H9 (cell line): ENCODE measurements at regions not wholly inside any gene's neighbourhood (a gene's known extent, or its start where the extent isn't known, plus 50 kb on each side); places are given as distances from the start of the nearest gene placed in this dataset.

Experiments used
- DNase-seq: peaks from one replicate; pipeline ENCODE4 v3.0.0-alpha.2; 2017
- H2AFZ ChIP-seq: one replicate; pipeline ENCODE4 v1.6.1; 2013; ENCODE audit warnings: mild to moderate bottlenecking, low read length, control low read depth, moderate library complexity
- H2AK5ac ChIP-seq: 2 replicates; pipeline ENCODE4 v1.6.1; 2013; ENCODE audit warnings: low read length, control low read depth, mixed read lengths; ENCODE audit not compliant: insufficient read length
- H2BK120ac ChIP-seq: one replicate; pipeline ENCODE4 v1.6.1; 2013; ENCODE audit warnings: low read depth, mild to moderate bottlenecking, low read length, control low read depth, inconsistent platforms; ENCODE audit not compliant: poor library complexity, severe bottlenecking
- H2BK12ac ChIP-seq: 2 replicates; pipeline ENCODE4 v1.6.1; 2013; ENCODE audit warnings: low read length, control low read depth, mixed read lengths, low read depth; ENCODE audit not compliant: insufficient read length
- H2BK15ac ChIP-seq: 2 replicates; pipeline ENCODE4 v1.6.1; 2013; ENCODE audit warnings: low read depth, low read length, control low read depth
- H2BK20ac ChIP-seq: one replicate; pipeline ENCODE4 v1.6.1; 2013; ENCODE audit warnings: low read depth, mild to moderate bottlenecking, low read length, control low read depth, inconsistent platforms; ENCODE audit not compliant: poor library complexity, severe bottlenecking
- H2BK5ac ChIP-seq: 2 replicates; pipeline ENCODE4 v1.6.1; 2013; ENCODE audit warnings: low read length, control low read depth, mixed read lengths; ENCODE audit not compliant: insufficient read length
- H3K14ac ChIP-seq: 2 replicates; pipeline ENCODE4 v1.6.1; 2013; ENCODE audit warnings: low read length, control low read depth; ENCODE audit not compliant: insufficient read depth
- H3K18ac ChIP-seq: 2 replicates; pipeline ENCODE4 v1.6.1; 2013; ENCODE audit warnings: low read depth, mild to moderate bottlenecking, mixed read lengths, low read length, control low read depth; ENCODE audit not compliant: insufficient read length
- H3K23ac ChIP-seq: 2 replicates; pipeline ENCODE4 v1.6.1; 2013; ENCODE audit warnings: low read length, control low read depth, mixed read lengths, low read depth; ENCODE audit not compliant: insufficient read length
- H3K23me2 ChIP-seq: 2 replicates; pipeline ENCODE4 v1.6.1; 2013; ENCODE audit warnings: low read depth, mild to moderate bottlenecking, mixed read lengths, low read length, control low read depth; ENCODE audit not compliant: insufficient read length, poor library complexity, severe bottlenecking
- H3K27ac ChIP-seq: 2 replicates; pipeline ENCODE4 v1.5.1; 2013; ENCODE audit warnings: low read length, control low read depth, mixed read lengths, low read depth; ENCODE audit not compliant: insufficient read length
- H3K27me3 ChIP-seq: 2 replicates; pipeline ENCODE4 v1.6.1; 2013; ENCODE audit warnings: low read length, control low read depth, inconsistent platforms; ENCODE audit not compliant: insufficient read depth
- H3K4ac ChIP-seq: 2 replicates; pipeline ENCODE4 v1.6.1; 2013; ENCODE audit warnings: low read depth, mild to moderate bottlenecking, control low read depth, inconsistent platforms, low read length, moderate library complexity
- H3K4me1 ChIP-seq: 2 replicates; pipeline ENCODE4 v1.6.1; 2013; ENCODE audit warnings: low read length, control low read depth, inconsistent platforms; ENCODE audit not compliant: insufficient read depth
- H3K4me2 ChIP-seq: 2 replicates; pipeline ENCODE4 v1.6.1; 2013; ENCODE audit warnings: low read length, control low read depth, mixed read lengths; ENCODE audit not compliant: insufficient read length, insufficient read depth
- H3K56ac ChIP-seq: 2 replicates; pipeline ENCODE4 v1.6.1; 2013; ENCODE audit warnings: low read depth, mild to moderate bottlenecking, mixed read lengths, low read length, control low read depth; ENCODE audit not compliant: insufficient read length
- H3K79me1 ChIP-seq: 2 replicates; pipeline ENCODE4 v1.6.1; 2013; ENCODE audit warnings: low read depth, mild to moderate bottlenecking, moderate library complexity, low read length, control low read depth, inconsistent platforms; ENCODE audit not compliant: insufficient read depth, poor library complexity, severe bottlenecking
- H3K79me2 ChIP-seq: 2 replicates; pipeline ENCODE4 v1.6.1; 2013; ENCODE audit warnings: low read length, control low read depth, inconsistent platforms; ENCODE audit not compliant: insufficient read depth
- H3K9ac ChIP-seq: 2 replicates; pipeline ENCODE4 v1.6.1; 2013; ENCODE audit warnings: low read length, control low read depth, mixed read lengths; ENCODE audit not compliant: insufficient read length; ENCODE audit errors: extremely low read depth
- H3K9me3 ChIP-seq: one replicate; pipeline ENCODE4 v1.6.1; 2013; ENCODE audit warnings: low read depth, low read length, inconsistent platforms; ENCODE audit not compliant: control insufficient read depth
- H3T11ph ChIP-seq: one replicate; pipeline ENCODE4 v1.6.1; 2013; ENCODE audit warnings: mild to moderate bottlenecking, low read length, control low read depth, inconsistent platforms
- H4K20me1 ChIP-seq: one replicate; pipeline ENCODE4 v1.6.1; 2013; ENCODE audit not compliant: control insufficient read depth, insufficient read length, insufficient read depth
- H4K5ac ChIP-seq: 2 replicates; pipeline ENCODE4 v1.6.1; 2013; ENCODE audit warnings: low read depth, mild to moderate bottlenecking, mixed read lengths, low read length, control low read depth; ENCODE audit not compliant: insufficient read length
- H4K8ac ChIP-seq: replicated peaks from 2 replicates; pipeline ENCODE4 v1.6.1; 2013; ENCODE audit warnings: low read length, control low read depth, mixed read lengths, low read depth; ENCODE audit not compliant: insufficient read length
- H4K91ac ChIP-seq: 2 replicates; pipeline ENCODE4 v1.6.1; 2013; ENCODE audit warnings: low read depth, mild to moderate bottlenecking, moderate library complexity, mixed read lengths, low read length, control low read depth; ENCODE audit not compliant: insufficient read length
- H3K27ac Mint-ChIP-seq, 3 experiments: 2 replicates in 2 of 3; 3 replicates in 1 of 3; pipeline ENCODE4 v1.8.0; 2020 to 2021; ENCODE audit warnings: mixed read lengths in 3 of 3, mild to moderate bottlenecking in 1 of 3, moderate library complexity in 1 of 3
- H3K27me3 Mint-ChIP-seq: 2 replicates; pipeline ENCODE4 v1.8.0; 2021; ENCODE audit warnings: low read depth, mild to moderate bottlenecking, moderate library complexity, mixed read lengths
- H3K36me3 Mint-ChIP-seq, 3 experiments: 2 replicates in 2 of 3; 3 replicates in 1 of 3; pipeline ENCODE4 v1.8.0; 2020 to 2021; ENCODE audit warnings: low read depth in 3 of 3, mixed read lengths in 3 of 3; ENCODE audit not compliant: insufficient read depth in 1 of 3
- H3K4me1 Mint-ChIP-seq, 2 experiments: 2 replicates each; pipeline ENCODE4 v1.8.0; 2020; ENCODE audit warnings: mixed read lengths in 2 of 2
- H3K4me3 Mint-ChIP-seq, 2 experiments: 2 replicates in 1 of 2; 3 replicates in 1 of 2; pipeline ENCODE4 v1.8.0; 2020 to 2021; ENCODE audit warnings: mild to moderate bottlenecking in 2 of 2, mixed read lengths in 2 of 2, moderate library complexity in 1 of 2
- H3K9me3 Mint-ChIP-seq, 2 experiments: 2 replicates in 1 of 2; 3 replicates in 1 of 2; pipeline ENCODE4 v1.8.0; 2020; ENCODE audit warnings: mild to moderate bottlenecking in 2 of 2, mixed read lengths in 2 of 2, moderate library complexity in 1 of 2
- WGBS: extraction: QIAGEN DNeasy Blood & Tissue Kit; methylation state at CpG from one replicate; pipeline ENCODE4 v1.1.7; 2013; ENCODE audit warnings: missing lambda C conversion rate, low lambda C conversion rate, mixed read lengths; ENCODE audit not compliant: insufficient read length; ENCODE audit errors: extremely low coverage; 5-methylcytosine and 5-hydroxymethylcytosine counted together
- TF ChIP-seq, protein P1 (sequence below): fragments of 200-600 bp; sonication (generic); conservative IDR thresholded peaks from 3 replicates; pipeline ENCODE4 v1.8.0; 2021; ENCODE audit warnings: antibody characterized with exemption, mild to moderate bottlenecking

DNA sequence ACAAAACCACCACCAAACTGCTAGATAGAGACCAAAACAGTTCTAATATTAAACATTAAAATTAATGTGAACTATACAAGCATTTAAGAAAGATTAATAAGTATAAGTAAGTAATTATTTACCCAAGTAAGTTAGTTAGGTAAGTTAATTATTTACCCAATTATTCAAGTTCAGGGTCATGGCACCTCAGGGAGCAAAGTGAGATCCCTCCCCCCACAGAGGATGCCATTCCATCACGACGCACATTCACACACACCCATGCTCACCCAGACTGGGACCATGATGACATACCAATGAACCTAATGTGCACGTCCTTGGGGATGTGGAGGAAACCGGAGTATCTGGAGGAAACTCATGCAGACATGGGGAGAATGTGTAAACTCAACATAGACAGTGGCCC lies 229.1 kb downstream of the NR2F2 start:
- H2BK15ac ChIP-seq: no peak overlapping the region
- no peak overlapping the region for H3K23ac ChIP-seq
- H3K56ac ChIP-seq: no peak overlapping the region
- no peak overlapping the region for H3K9ac ChIP-seq
- no peak overlapping the region for H4K5ac ChIP-seq
- no peak overlapping the region for H3K27ac ChIP-seq
- no peak overlapping the region for H3K4me2 ChIP-seq
- H3T11ph ChIP-seq: no peak overlapping the region
- H3K27me3 ChIP-seq: no peaks in the 10 kb centered on the region
- H3K4me1 ChIP-seq: no peaks in the 10 kb centered on the region
- H3K79me2 ChIP-seq: no peaks in the 10 kb centered on the region
- H3K4ac ChIP-seq: no peak overlapping the region
- H3K14ac ChIP-seq: no peak overlapping the region
- TF ChIP-seq, protein P1, sequence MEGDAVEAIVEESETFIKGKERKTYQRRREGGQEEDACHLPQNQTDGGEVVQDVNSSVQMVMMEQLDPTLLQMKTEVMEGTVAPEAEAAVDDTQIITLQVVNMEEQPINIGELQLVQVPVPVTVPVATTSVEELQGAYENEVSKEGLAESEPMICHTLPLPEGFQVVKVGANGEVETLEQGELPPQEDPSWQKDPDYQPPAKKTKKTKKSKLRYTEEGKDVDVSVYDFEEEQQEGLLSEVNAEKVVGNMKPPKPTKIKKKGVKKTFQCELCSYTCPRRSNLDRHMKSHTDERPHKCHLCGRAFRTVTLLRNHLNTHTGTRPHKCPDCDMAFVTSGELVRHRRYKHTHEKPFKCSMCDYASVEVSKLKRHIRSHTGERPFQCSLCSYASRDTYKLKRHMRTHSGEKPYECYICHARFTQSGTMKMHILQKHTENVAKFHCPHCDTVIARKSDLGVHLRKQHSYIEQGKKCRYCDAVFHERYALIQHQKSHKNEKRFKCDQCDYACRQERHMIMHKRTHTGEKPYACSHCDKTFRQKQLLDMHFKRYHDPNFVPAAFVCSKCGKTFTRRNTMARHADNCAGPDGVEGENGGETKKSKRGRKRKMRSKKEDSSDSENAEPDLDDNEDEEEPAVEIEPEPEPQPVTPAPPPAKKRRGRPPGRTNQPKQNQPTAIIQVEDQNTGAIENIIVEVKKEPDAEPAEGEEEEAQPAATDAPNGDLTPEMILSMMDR: no peak
- H3K9me3 ChIP-seq: no peaks in the 10 kb centered on the region
- no peak overlapping the region for H3K18ac ChIP-seq
- Mint-ChIP-seq H3K36me3 (peaks cover 0 to 2% (median 0%) of the 10 kb centered on the region in 3 experiments; a peak in 1 of 7 replicates), H3K27me3 (peaks cover 8% of the 10 kb centered on the region), H3K4me3 (no peak overlapping the region), H3K27ac (no peak overlapping the region), H3K4me1 (peaks cover 0 to 5% of the 10 kb centered on the region in 2 experiments; a peak in 2 of 4 replicates), H3K9me3 (peaks cover 0 to 3% of the 10 kb centered on the region in 2 experiments; a peak in 2 of 5 replicates)
- no peaks in the 10 kb centered on the region for H3K79me1 ChIP-seq
- DNase-seq: no peak
- no peak overlapping the region for H2AK5ac ChIP-seq
- no peaks in the 10 kb centered on the region for H3K23me2 ChIP-seq
- no peak overlapping the region for H2BK12ac ChIP-seq
- H2BK20ac ChIP-seq: no peak overlapping the region
- no peak overlapping the region for H2BK5ac ChIP-seq
- H4K91ac ChIP-seq: no peak overlapping the region
- WGBS: no CpG with 5 or more reads among the region's 4 CpGs
- no peak overlapping the region for H2BK120ac ChIP-seq
- no peak overlapping the region for H4K8ac ChIP-seq
- H4K20me1 ChIP-seq: no peaks in the 10 kb centered on the region
- H2AFZ ChIP-seq: no peak overlapping the region
